Keratinocyte (primary cell): ENCODE measurements at regions not wholly inside any gene's neighbourhood (a gene's known extent, or its start where the extent isn't known, plus 50 kb on each side); places are given as distances from the start of the nearest gene placed in this dataset.

Experiments used
- DNase-seq: peaks from one replicate; pipeline ENCODE4 v3.0.0-alpha.2; 2011; ENCODE audit warnings: low read depth, missing footprints, low spot score
- FAIRE-seq: peaks from 2 replicates; lab custom pipeline; 2011; peaks lifted over from hg19 to GRCh38; lab: Jason Lieb, UNC
- H2AFZ ChIP-seq: 2 replicates; pipeline ENCODE4 v1.6.0; 2012; ENCODE audit warnings: low read length, control low read depth, inconsistent platforms; ENCODE audit not compliant: control insufficient read depth
- H3K27ac ChIP-seq: 2 replicates; pipeline ENCODE4 v1.5.1; 2011; ENCODE audit warnings: low read length; ENCODE audit not compliant: control insufficient read depth, insufficient read depth
- H3K27me3 ChIP-seq: 3 replicates; pipeline ENCODE4 v1.6.0; 2011; ENCODE audit warnings: low read length; ENCODE audit not compliant: control insufficient read depth, insufficient read depth; ENCODE audit errors: extremely low read depth
- H3K36me3 ChIP-seq, 2 experiments: 2 replicates in 1 of 2; 3 replicates in 1 of 2; pipeline ENCODE4 v1.5.1; 2011; ENCODE audit warnings: low read length in 2 of 2, mild to moderate bottlenecking in 1 of 2; ENCODE audit not compliant: control insufficient read depth in 2 of 2, insufficient read depth in 2 of 2; ENCODE audit errors: extremely low read depth in 1 of 2
- H3K4me1 ChIP-seq: 3 replicates; pipeline ENCODE4 v1.5.1; 2011; ENCODE audit warnings: low read length; ENCODE audit not compliant: control insufficient read depth, insufficient read depth; ENCODE audit errors: extremely low read depth
- H3K4me2 ChIP-seq: 3 replicates; pipeline ENCODE4 v1.6.0; 2011; ENCODE audit warnings: low read depth, low read length; ENCODE audit not compliant: control insufficient read depth, insufficient read depth; ENCODE audit errors: extremely low read depth
- H3K4me3 ChIP-seq, 3 experiments: fragments of 200-600 bp in 1 of 3; sonication (generic) in 1 of 3; 2 replicates in 2 of 3; 3 replicates in 1 of 3; pipeline ENCODE4 v1.5.1; 2011 to 2016; ENCODE audit warnings: low read length in 3 of 3, mild to moderate bottlenecking in 3 of 3, control low read depth in 2 of 3, inconsistent platforms in 1 of 3, low read depth in 1 of 3, mixed read lengths in 1 of 3, mixed run types in 1 of 3, moderate library complexity in 1 of 3; ENCODE audit not compliant: control insufficient read depth in 2 of 3, insufficient read depth in 2 of 3; ENCODE audit errors: extremely low read depth in 1 of 3
- H3K79me2 ChIP-seq: 2 replicates; pipeline ENCODE4 v1.6.0; 2012; ENCODE audit warnings: low read length; ENCODE audit not compliant: control insufficient read depth, insufficient read depth
- H3K9ac ChIP-seq: 3 replicates; pipeline ENCODE4 v1.6.0; 2011; ENCODE audit warnings: low read length; ENCODE audit not compliant: control insufficient read depth, insufficient read depth; ENCODE audit errors: extremely low read depth
- H3K9me1 ChIP-seq: 3 replicates; pipeline ENCODE4 v1.6.0; 2011; ENCODE audit warnings: low read length; ENCODE audit not compliant: control insufficient read depth, insufficient read depth; ENCODE audit errors: extremely low read depth
- H3K9me3 ChIP-seq: 2 replicates; pipeline ENCODE4 v1.5.1; 2012; ENCODE audit warnings: low read depth, low read length; ENCODE audit not compliant: control insufficient read depth
- H4K20me1 ChIP-seq: 3 replicates; pipeline ENCODE4 v1.6.0; 2011; ENCODE audit warnings: low read length; ENCODE audit not compliant: control insufficient read depth, insufficient read depth; ENCODE audit errors: extremely low read depth
- EZH2 ChIP-seq: IDR thresholded peaks from one replicate; pipeline ENCODE4 v1.6.1; 2012; ENCODE audit warnings: inconsistent platforms, mild to moderate bottlenecking, low read length, moderate library complexity
- dilution Hi-C: fragments of 300-500 bp; cut with MboI; formaldehyde crosslinking; loops from one replicate; pipeline ENCODE4 v1.7.0; 2020; ENCODE audit warnings: low sequenced_read_pairs; ENCODE audit not compliant: extremely low pct_ligation_motif_present
- TF ChIP-seq, protein P1 (sequence below), 3 experiments: IDR thresholded peaks in 1 of 3; conservative IDR thresholded peaks in 1 of 3; optimal IDR thresholded peaks in 1 of 3; 2 replicates in 2 of 3; 3 replicates in 1 of 3; pipeline versions ENCODE3 to v1.5.1; 2011; ENCODE audit warnings: low read length in 3 of 3, mild to moderate bottlenecking in 3 of 3, moderate library complexity in 2 of 3, control low read depth in 1 of 3, inconsistent platforms in 1 of 3; ENCODE audit not compliant: insufficient read depth in 2 of 3; ENCODE audit errors: extremely low read depth in 1 of 3

DNA sequence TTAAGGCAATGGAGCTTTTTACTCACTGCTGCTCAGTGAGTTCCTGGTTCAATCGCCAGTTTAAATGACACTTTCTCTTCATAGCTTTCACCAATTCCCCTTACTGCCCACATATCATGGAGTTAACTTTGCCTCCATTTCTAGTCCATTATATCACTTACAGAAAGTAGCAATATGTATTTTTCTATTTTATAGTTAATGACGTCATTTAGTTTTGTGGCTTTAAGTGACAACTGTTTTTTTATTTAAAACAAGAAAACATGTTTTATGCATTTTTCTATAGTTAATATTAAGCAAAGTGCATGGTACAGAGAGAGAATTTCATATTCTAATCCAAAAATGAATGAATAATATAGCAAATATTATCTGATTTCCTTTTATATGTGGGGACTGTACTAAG is 363.3 kb downstream of the CDC14C start:
- no peak for FAIRE-seq

DNA sequence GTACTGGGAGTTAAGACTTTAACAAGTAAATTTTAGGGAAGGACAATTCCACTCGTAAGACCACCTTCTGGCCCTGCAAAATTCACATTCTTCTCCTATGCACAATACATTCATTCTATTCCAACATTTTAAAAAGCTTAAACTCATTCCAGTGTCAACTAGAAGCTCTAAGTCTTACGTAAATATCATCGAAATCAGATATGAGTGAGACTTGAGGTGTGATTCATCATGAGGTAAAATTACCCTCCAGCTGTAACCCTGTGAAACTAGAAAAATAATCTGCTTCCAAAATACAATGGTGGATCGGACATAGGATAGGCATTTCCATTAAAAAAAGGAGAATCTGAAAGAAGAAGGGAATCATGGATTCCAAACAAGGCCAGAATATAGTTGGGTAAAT is 370.3 kb downstream of the CDC14C start:
- peak overlapping the region; percentile 63 for H3K4me2 ChIP-seq
- DNase-seq (peak; percentile 38), FAIRE-seq (no peak)
- no peak for TF ChIP-seq EZH2
- TF ChIP-seq, protein P1, sequence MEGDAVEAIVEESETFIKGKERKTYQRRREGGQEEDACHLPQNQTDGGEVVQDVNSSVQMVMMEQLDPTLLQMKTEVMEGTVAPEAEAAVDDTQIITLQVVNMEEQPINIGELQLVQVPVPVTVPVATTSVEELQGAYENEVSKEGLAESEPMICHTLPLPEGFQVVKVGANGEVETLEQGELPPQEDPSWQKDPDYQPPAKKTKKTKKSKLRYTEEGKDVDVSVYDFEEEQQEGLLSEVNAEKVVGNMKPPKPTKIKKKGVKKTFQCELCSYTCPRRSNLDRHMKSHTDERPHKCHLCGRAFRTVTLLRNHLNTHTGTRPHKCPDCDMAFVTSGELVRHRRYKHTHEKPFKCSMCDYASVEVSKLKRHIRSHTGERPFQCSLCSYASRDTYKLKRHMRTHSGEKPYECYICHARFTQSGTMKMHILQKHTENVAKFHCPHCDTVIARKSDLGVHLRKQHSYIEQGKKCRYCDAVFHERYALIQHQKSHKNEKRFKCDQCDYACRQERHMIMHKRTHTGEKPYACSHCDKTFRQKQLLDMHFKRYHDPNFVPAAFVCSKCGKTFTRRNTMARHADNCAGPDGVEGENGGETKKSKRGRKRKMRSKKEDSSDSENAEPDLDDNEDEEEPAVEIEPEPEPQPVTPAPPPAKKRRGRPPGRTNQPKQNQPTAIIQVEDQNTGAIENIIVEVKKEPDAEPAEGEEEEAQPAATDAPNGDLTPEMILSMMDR (optimal IDR thresholded peaks at IDR 0.05 in 1 of 3, IDR thresholded peaks at IDR 0.05 in 1 of 3, conservative IDR thresholded peaks at IDR 0.05 in 1 of 3; ENCODE audit: extremely low read depth in 1 of 3, insufficient read depth in 2 of 3, low read length in 3 of 3) = no peak
- no peaks in the 10 kb centered on the region for H3K36me3 ChIP-seq
- no peaks in the 10 kb centered on the region for H4K20me1 ChIP-seq
- peaks cover 41% of the 10 kb centered on the region for H3K4me1 ChIP-seq
- peak overlapping the region; percentile 41 for H3K9ac ChIP-seq
- dilution Hi-C loops = no loop called here
- H3K79me2 ChIP-seq = no peaks in the 10 kb centered on the region
- no peaks in the 10 kb centered on the region for H3K27me3 ChIP-seq
- no peaks in the 10 kb centered on the region for H3K9me1 ChIP-seq
- peak overlapping the region; percentile 83 for H2AFZ ChIP-seq
- H3K4me3 ChIP-seq = peak overlapping the region in 1 of 3 experiments; percentile 3
- peak overlapping the region; percentile 95 for H3K27ac ChIP-seq
- no peaks in the 10 kb centered on the region for H3K9me3 ChIP-seq

More for the DNA sequence above, 363.3 kb downstream of the CDC14C start:
- H3K27ac ChIP-seq = no peak overlapping the region
- no peaks in the 10 kb centered on the region for H3K9me3 ChIP-seq
- H3K9ac ChIP-seq = no peak overlapping the region
- TF ChIP-seq EZH2 = no peak
- TF ChIP-seq, protein P1 (optimal IDR thresholded peaks at IDR 0.05 in 1 of 3, IDR thresholded peaks at IDR 0.05 in 1 of 3, conservative IDR thresholded peaks at IDR 0.05 in 1 of 3; ENCODE audit: extremely low read depth in 1 of 3, insufficient read depth in 2 of 3, low read length in 3 of 3) = no peak
- H2AFZ ChIP-seq = no peak overlapping the region
- H4K20me1 ChIP-seq = no peaks in the 10 kb centered on the region
- dilution Hi-C loops = no loop called here
- H3K4me3 ChIP-seq = no peak overlapping the region
- H3K4me2 ChIP-seq = no peak overlapping the region
- no peaks in the 10 kb centered on the region for H3K4me1 ChIP-seq
- H3K36me3 ChIP-seq = no peaks in the 10 kb centered on the region
- no peak for DNase-seq
- H3K79me2 ChIP-seq = no peaks in the 10 kb centered on the region
- H3K27me3 ChIP-seq = no peaks in the 10 kb centered on the region
- no peaks in the 10 kb centered on the region for H3K9me1 ChIP-seq
